GM12878 (cell line): ENCODE measurements at regions not wholly inside any gene's neighbourhood (a gene's known extent, or its start where the extent isn't known, plus 50 kb on each side); places are given as distances from the start of the nearest gene placed in this dataset.

Experiments
- CEBPB ChIP-seq, 2 experiments: fragments of 150-350 bp in 1 of 2; IDR thresholded peaks; 2 replicates each; pipeline ENCODE4 v1.6.1; 2012 to 2014; ENCODE audit warnings: low read depth in 2 of 2, low read length in 2 of 2, borderline replicate concordance in 1 of 2, inconsistent platforms in 1 of 2
- FOS ChIP-seq: IDR thresholded peaks from 3 replicates; pipeline ENCODE4 v1.6.1; 2011; ENCODE audit warnings: borderline replicate concordance; ENCODE audit not compliant: insufficient read length; ENCODE audit errors: extremely low read depth
- GABPA ChIP-seq: IDR thresholded peaks from 2 replicates; pipeline ENCODE4 v1.6.1; 2014; ENCODE audit warnings: antibody characterized with exemption, low read depth, mild to moderate bottlenecking, inconsistent platforms
- JUNB ChIP-seq: IDR thresholded peaks from 2 replicates; pipeline ENCODE4 v1.6.1; 2016; ENCODE audit warnings: antibody characterized with exemption, mild to moderate bottlenecking
- NBN ChIP-seq: fragments of 450-650 bp; IDR thresholded peaks from 2 replicates; pipeline ENCODE4 v1.6.1; 2016
- POLR2A ChIP-seq: IDR thresholded peaks from 2 replicates; pipeline ENCODE4 v1.6.1; 2011; ENCODE audit warnings: low read depth, mild to moderate bottlenecking, low read length
- RAD21 ChIP-seq: IDR thresholded peaks from 2 replicates; pipeline ENCODE4 v1.6.1; 2011; ENCODE audit warnings: mild to moderate bottlenecking, low read depth, low read length, moderate library complexity; ENCODE audit not compliant: insufficient read depth
- RFX5 ChIP-seq: IDR thresholded peaks from 2 replicates; pipeline ENCODE4 v1.6.1; 2011; ENCODE audit warnings: low read depth, low read length, improper control_type of control experiment
- TAF1 ChIP-seq: IDR thresholded peaks from 2 replicates; pipeline ENCODE4 v1.6.1; 2011; ENCODE audit warnings: mild to moderate bottlenecking, low read depth, low read length, borderline replicate concordance
- TF ChIP-seq, protein P1 (sequence below), 3 experiments: IDR thresholded peaks in 2 of 3; conservative IDR thresholded peaks in 1 of 3; 2 replicates each; pipeline ENCODE4 v1.5.1; 2011; ENCODE audit warnings: low read depth in 3 of 3, low read length in 3 of 3, mild to moderate bottlenecking in 3 of 3, control low read depth in 2 of 3, moderate library complexity in 2 of 3, inconsistent platforms in 1 of 3, mixed read lengths in 1 of 3; ENCODE audit not compliant: control insufficient read depth in 2 of 3, insufficient read depth in 1 of 3; ENCODE audit errors: extremely low read depth in 1 of 3
- TF ChIP-seq, protein P2 (sequence below): IDR thresholded peaks from 2 replicates; pipeline ENCODE4 v1.6.1; 2012; ENCODE audit warnings: low read length, inconsistent platforms
- TF ChIP-seq, protein P3 (sequence below): IDR thresholded peaks from 2 replicates; pipeline ENCODE4 v1.6.1; 2011; ENCODE audit warnings: low read depth, low read length, improper control_type of control experiment, borderline replicate concordance
- TF ChIP-seq, protein P4 (sequence below): fragments of 450-650 bp; IDR thresholded peaks from 2 replicates; pipeline ENCODE4 v1.6.1; 2017; ENCODE audit warnings: mild to moderate bottlenecking, low read depth, inconsistent platforms; ENCODE audit not compliant: poor library complexity, severe bottlenecking

DNA sequence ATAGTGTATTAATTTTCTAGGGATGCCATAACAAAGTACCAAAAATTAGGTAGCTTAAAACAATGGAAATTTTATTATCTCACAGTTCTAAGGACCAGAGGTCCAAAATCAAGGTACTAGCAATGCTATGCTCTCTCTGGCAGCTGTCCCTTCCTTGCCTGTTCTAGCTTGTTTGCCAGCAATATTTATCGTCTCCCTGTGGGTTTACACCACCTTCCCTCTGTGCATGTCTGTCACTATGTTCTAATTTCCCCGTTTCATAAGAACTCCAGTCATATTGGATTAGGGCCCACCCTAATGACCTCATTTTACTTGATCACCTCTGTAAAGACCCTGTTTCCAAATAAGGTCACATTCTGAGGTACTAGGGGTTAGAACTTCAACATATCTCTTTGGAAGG lies 217.2 kb downstream of the IBTK start:
- TF ChIP-seq CEBPB (IDR thresholded peaks at IDR 0.05; ENCODE audit: borderline replicate concordance in 1 of 2, low read depth in 2 of 2, low read length in 2 of 2): no peak
- TF ChIP-seq TAF1: no peak
- TF ChIP-seq JUNB: no peak
- TF ChIP-seq, protein P1, sequence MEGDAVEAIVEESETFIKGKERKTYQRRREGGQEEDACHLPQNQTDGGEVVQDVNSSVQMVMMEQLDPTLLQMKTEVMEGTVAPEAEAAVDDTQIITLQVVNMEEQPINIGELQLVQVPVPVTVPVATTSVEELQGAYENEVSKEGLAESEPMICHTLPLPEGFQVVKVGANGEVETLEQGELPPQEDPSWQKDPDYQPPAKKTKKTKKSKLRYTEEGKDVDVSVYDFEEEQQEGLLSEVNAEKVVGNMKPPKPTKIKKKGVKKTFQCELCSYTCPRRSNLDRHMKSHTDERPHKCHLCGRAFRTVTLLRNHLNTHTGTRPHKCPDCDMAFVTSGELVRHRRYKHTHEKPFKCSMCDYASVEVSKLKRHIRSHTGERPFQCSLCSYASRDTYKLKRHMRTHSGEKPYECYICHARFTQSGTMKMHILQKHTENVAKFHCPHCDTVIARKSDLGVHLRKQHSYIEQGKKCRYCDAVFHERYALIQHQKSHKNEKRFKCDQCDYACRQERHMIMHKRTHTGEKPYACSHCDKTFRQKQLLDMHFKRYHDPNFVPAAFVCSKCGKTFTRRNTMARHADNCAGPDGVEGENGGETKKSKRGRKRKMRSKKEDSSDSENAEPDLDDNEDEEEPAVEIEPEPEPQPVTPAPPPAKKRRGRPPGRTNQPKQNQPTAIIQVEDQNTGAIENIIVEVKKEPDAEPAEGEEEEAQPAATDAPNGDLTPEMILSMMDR (IDR thresholded peaks at IDR 0.05 in 2 of 3, conservative IDR thresholded peaks at IDR 0.05 in 1 of 3; ENCODE audit: control insufficient read depth in 2 of 3, extremely low read depth in 1 of 3, insufficient read depth in 1 of 3, low read depth in 3 of 3, low read length in 3 of 3): no peak
- no peak for TF ChIP-seq RAD21
- TF ChIP-seq, protein P2, sequence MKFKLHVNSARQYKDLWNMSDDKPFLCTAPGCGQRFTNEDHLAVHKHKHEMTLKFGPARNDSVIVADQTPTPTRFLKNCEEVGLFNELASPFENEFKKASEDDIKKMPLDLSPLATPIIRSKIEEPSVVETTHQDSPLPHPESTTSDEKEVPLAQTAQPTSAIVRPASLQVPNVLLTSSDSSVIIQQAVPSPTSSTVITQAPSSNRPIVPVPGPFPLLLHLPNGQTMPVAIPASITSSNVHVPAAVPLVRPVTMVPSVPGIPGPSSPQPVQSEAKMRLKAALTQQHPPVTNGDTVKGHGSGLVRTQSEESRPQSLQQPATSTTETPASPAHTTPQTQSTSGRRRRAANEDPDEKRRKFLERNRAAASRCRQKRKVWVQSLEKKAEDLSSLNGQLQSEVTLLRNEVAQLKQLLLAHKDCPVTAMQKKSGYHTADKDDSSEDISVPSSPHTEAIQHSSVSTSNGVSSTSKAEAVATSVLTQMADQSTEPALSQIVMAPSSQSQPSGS: no peak
- TF ChIP-seq, protein P3, sequence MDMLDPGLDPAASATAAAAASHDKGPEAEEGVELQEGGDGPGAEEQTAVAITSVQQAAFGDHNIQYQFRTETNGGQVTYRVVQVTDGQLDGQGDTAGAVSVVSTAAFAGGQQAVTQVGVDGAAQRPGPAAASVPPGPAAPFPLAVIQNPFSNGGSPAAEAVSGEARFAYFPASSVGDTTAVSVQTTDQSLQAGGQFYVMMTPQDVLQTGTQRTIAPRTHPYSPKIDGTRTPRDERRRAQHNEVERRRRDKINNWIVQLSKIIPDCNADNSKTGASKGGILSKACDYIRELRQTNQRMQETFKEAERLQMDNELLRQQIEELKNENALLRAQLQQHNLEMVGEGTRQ: no peak
- TF ChIP-seq GABPA: no peak
- TF ChIP-seq NBN: no peak
- TF ChIP-seq FOS: no peak
- no peak for TF ChIP-seq POLR2A
- no peak for TF ChIP-seq RFX5
- TF ChIP-seq, protein P4, sequence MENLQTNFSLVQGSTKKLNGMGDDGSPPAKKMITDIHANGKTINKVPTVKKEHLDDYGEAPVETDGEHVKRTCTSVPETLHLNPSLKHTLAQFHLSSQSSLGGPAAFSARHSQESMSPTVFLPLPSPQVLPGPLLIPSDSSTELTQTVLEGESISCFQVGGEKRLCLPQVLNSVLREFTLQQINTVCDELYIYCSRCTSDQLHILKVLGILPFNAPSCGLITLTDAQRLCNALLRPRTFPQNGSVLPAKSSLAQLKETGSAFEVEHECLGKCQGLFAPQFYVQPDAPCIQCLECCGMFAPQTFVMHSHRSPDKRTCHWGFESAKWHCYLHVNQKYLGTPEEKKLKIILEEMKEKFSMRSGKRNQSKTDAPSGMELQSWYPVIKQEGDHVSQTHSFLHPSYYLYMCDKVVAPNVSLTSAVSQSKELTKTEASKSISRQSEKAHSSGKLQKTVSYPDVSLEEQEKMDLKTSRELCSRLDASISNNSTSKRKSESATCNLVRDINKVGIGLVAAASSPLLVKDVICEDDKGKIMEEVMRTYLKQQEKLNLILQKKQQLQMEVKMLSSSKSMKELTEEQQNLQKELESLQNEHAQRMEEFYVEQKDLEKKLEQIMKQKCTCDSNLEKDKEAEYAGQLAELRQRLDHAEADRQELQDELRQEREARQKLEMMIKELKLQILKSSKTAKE: no peak
